ENCODE measurements at regions not wholly inside any gene's neighbourhood (a gene's known extent, or its start where the extent isn't known, plus 50 kb on each side); places are given as distances from the start of the nearest gene placed in this dataset.

- Histone ChIP-seq H3K4me1 (no peaks in the 10 kb centered on the region), H3K36me3 (no peaks in the 10 kb centered on the region), H3K27me3 (no peaks in the 10 kb centered on the region), H3K9me3 (no peaks in the 10 kb centered on the region), H3K4me3 (no peak overlapping the region), H3K27ac (no peak overlapping the region)
- in situ Hi-C loops (cut with MboI; ENCODE audit: low pct_ligation_motif_present in 1 of 4, low pct_unique_long_range_greater_than_20kb in 1 of 4, low sequenced_read_pairs in 3 of 4) (no loop called here), intact Hi-C loops (cut with DNase I; ENCODE audit: low total_unique reads) (no loop called here)
- TF ChIP-seq EP300 (IDR thresholded peaks at IDR 0.05; ENCODE audit: low read depth) (no peak), CTCF (IDR thresholded peaks at IDR 0.05) (no peak), POLR2A (IDR thresholded peaks at IDR 0.05) (no peak), POLR2AphosphoS5 (IDR thresholded peaks at IDR 0.05) (no peak)
- DNase-seq: no peak
- WGBS, 2 donors (ENCODE audit: low coverage in 1 of 2): 75 to 83% methylated on average over 3 of the region's 3 CpGs
These were observed 2020.9 kb downstream of the MAT2B start for GRCh38 chr5:165526357-165526756.

- 68 to 84% methylated on average over 4 of the region's 4 CpGs for WGBS, 2 donors (ENCODE audit: low coverage in 1 of 2)
- TF ChIP-seq POLR2AphosphoS5 (IDR thresholded peaks at IDR 0.05) (no peak), POLR2A (IDR thresholded peaks at IDR 0.05) (no peak), EP300 (IDR thresholded peaks at IDR 0.05; ENCODE audit: low read depth) (no peak), CTCF (IDR thresholded peaks at IDR 0.05) (no peak)
- intact Hi-C loops (cut with DNase I; ENCODE audit: low total_unique reads) (no loop called here), in situ Hi-C loops (cut with MboI; ENCODE audit: low pct_ligation_motif_present in 1 of 4, low pct_unique_long_range_greater_than_20kb in 1 of 4, low sequenced_read_pairs in 3 of 4) (no loop called here)
- Histone ChIP-seq H3K27ac (no peak overlapping the region), H3K27me3 (no peaks in the 10 kb centered on the region), H3K4me1 (no peaks in the 10 kb centered on the region), H3K4me3 (no peak overlapping the region), H3K36me3 (no peaks in the 10 kb centered on the region), H3K9me3 (no peaks in the 10 kb centered on the region)
- DNase-seq: no peak
These were observed 2022.2 kb downstream of the MAT2B start for GRCh38 chr5:165527577-165527976.

GRCh38 chr5:165538065-165538464 lies 2032.6 kb downstream of the MAT2B start:
- TF ChIP-seq EP300 (IDR thresholded peaks at IDR 0.05; ENCODE audit: low read depth) (no peak), POLR2A (IDR thresholded peaks at IDR 0.05) (no peak), CTCF (IDR thresholded peaks at IDR 0.05) (no peak), POLR2AphosphoS5 (IDR thresholded peaks at IDR 0.05) (no peak)
- intact Hi-C loops (cut with DNase I; ENCODE audit: low total_unique reads): no loop called here
- Histone ChIP-seq H3K27me3 (no peaks in the 10 kb centered on the region), H3K9me3 (no peaks in the 10 kb centered on the region), H3K4me3 (no peak overlapping the region), H3K36me3 (no peaks in the 10 kb centered on the region), H3K4me1 (no peaks in the 10 kb centered on the region), H3K27ac (no peak overlapping the region)
- in situ Hi-C loops (cut with MboI; ENCODE audit: low pct_ligation_motif_present in 1 of 4, low pct_unique_long_range_greater_than_20kb in 1 of 4, low sequenced_read_pairs in 3 of 4): no loop called here
- no peak for DNase-seq

- H3K27ac ChIP-seq: no peak overlapping the region
- TF ChIP-seq POLR2AphosphoS5 (IDR thresholded peaks at IDR 0.05): no peak
- no peak for TF ChIP-seq EP300 (IDR thresholded peaks at IDR 0.05; ENCODE audit: low read depth)
- no peak for TF ChIP-seq CTCF (IDR thresholded peaks at IDR 0.05)
- no peak for TF ChIP-seq POLR2A (IDR thresholded peaks at IDR 0.05)
- H3K27me3 ChIP-seq: no peaks in the 10 kb centered on the region
- no peaks in the 10 kb centered on the region for H3K4me1 ChIP-seq
- H3K36me3 ChIP-seq: no peaks in the 10 kb centered on the region
- WGBS, 2 donors (ENCODE audit: low coverage in 1 of 2): 74 to 82% methylated on average over 2 to 3 of the region's 3 CpGs
- no peaks in the 10 kb centered on the region for H3K9me3 ChIP-seq
- no peak overlapping the region for H3K4me3 ChIP-seq
- intact Hi-C loops (cut with DNase I; ENCODE audit: low total_unique reads): no loop called here
- DNase-seq: no peak
- in situ Hi-C loops (cut with MboI; ENCODE audit: low pct_ligation_motif_present in 1 of 4, low pct_unique_long_range_greater_than_20kb in 1 of 4, low sequenced_read_pairs in 3 of 4): no loop called here
These were observed 2054.2 kb downstream of the MAT2B start for GRCh38 chr5:165559645-165560044.

Measured in transverse colon (tissue), 4 donors.